Nephron (organoid): ENCODE measurements at regions not wholly inside any gene's neighbourhood (a gene's known extent, or its start where the extent isn't known, plus 50 kb on each side); places are given as distances from the start of the nearest gene placed in this dataset.

Source experiments
- H3K27ac Mint-ChIP-seq, 3 experiments: 2 replicates each; pipeline ENCODE4 v1.8.0; 2020; ENCODE audit warnings: mixed read lengths in 3 of 3, mild to moderate bottlenecking in 2 of 3, moderate library complexity in 1 of 3
- H3K27me3 Mint-ChIP-seq: 2 replicates; pipeline ENCODE4 v1.8.0; 2021; ENCODE audit warnings: low read depth, mild to moderate bottlenecking, moderate library complexity, mixed read lengths
- H3K36me3 Mint-ChIP-seq: 2 replicates; pipeline ENCODE4 v1.8.0; 2020; ENCODE audit warnings: low read depth, mixed read lengths
- H3K4me1 Mint-ChIP-seq: 2 replicates; pipeline ENCODE4 v1.8.0; 2020; ENCODE audit warnings: mixed read lengths
- H3K4me3 Mint-ChIP-seq, 3 experiments: 2 replicates each; pipeline ENCODE4 v1.8.0; 2020; ENCODE audit warnings: mild to moderate bottlenecking in 3 of 3, mixed read lengths in 3 of 3, moderate library complexity in 2 of 3
- H3K9me3 Mint-ChIP-seq: 2 replicates; pipeline ENCODE4 v1.8.0; 2020; ENCODE audit warnings: mixed read lengths
- CTCF ChIP-seq, 3 experiments: fragments of 200-600 bp; sonication (generic); IDR thresholded peaks; one replicate each; pipeline ENCODE4 v1.5.0; 2021; ENCODE audit warnings: antibody characterized with exemption in 3 of 3; ENCODE audit not compliant: unreplicated experiment in 3 of 3

- Mint-ChIP-seq H3K27ac (no peak overlapping the region), H3K4me1 (peaks cover 5% of the 10 kb centered on the region), H3K27me3 (peaks cover 27% of the 10 kb centered on the region), H3K4me3 (no peak overlapping the region), H3K36me3 (peaks cover 4% of the 10 kb centered on the region), H3K9me3 (no peaks in the 10 kb centered on the region)
- no peak for TF ChIP-seq CTCF (IDR thresholded peaks at IDR 0.05; ENCODE audit: unreplicated experiment in 3 of 3)
Measured at GRCh38 chr14:101622251-101623076, 61.2 kb downstream of the DIO3 start.

GRCh38 chr14:101623077-101623372 is 61.7 kb downstream of the DIO3 start:
- Mint-ChIP-seq H3K9me3 (no peaks in the 10 kb centered on the region), H3K36me3 (peaks cover 4% of the 10 kb centered on the region), H3K4me3 (no peak overlapping the region), H3K4me1 (peaks cover 5% of the 10 kb centered on the region), H3K27me3 (peaks cover 27% of the 10 kb centered on the region), H3K27ac (no peak overlapping the region)
- no peak for TF ChIP-seq CTCF (IDR thresholded peaks at IDR 0.05; ENCODE audit: unreplicated experiment in 3 of 3)

- no peak for TF ChIP-seq CTCF (IDR thresholded peaks at IDR 0.05; ENCODE audit: unreplicated experiment in 3 of 3)
- Mint-ChIP-seq H3K9me3 (no peaks in the 10 kb centered on the region), H3K4me3 (no peak overlapping the region), H3K36me3 (peaks cover 4% of the 10 kb centered on the region), H3K27ac (peak overlapping the region in 2 of 3 experiments; percentile 0 to 35), H3K4me1 (peaks cover 5% of the 10 kb centered on the region), H3K27me3 (peaks cover 22% of the 10 kb centered on the region)
Measured at GRCh38 chr14:101623685-101624444, 62.6 kb downstream of the DIO3 start.

GRCh38 chr14:101624536-101624935 is 63.2 kb downstream of the DIO3 start:
- peaks cover 4% of the 10 kb centered on the region for H3K36me3 Mint-ChIP-seq
- H3K27ac Mint-ChIP-seq, result peak overlapping the region in 2 of 3 experiments; percentile 0 to 35
- no peak for TF ChIP-seq CTCF (IDR thresholded peaks at IDR 0.05; ENCODE audit: unreplicated experiment in 3 of 3)
- peaks cover 5% of the 10 kb centered on the region for H3K4me1 Mint-ChIP-seq
- H3K27me3 Mint-ChIP-seq, result peaks cover 18% of the 10 kb centered on the region
- H3K4me3 Mint-ChIP-seq, result no peak overlapping the region
- no peaks in the 10 kb centered on the region for H3K9me3 Mint-ChIP-seq

- peaks cover 5% of the 10 kb centered on the region for H3K4me1 Mint-ChIP-seq
Measured at GRCh38 chr14:101625336-101626097, 64.2 kb downstream of the DIO3 start.

More at GRCh38 chr14:101625336-101626097, 64.2 kb downstream of the DIO3 start:
- H3K27ac Mint-ChIP-seq, result peak overlapping the region in 1 of 3 experiments; percentile 8
- no peak for TF ChIP-seq CTCF (IDR thresholded peaks at IDR 0.05; ENCODE audit: unreplicated experiment in 3 of 3)
- peaks cover 18% of the 10 kb centered on the region for H3K27me3 Mint-ChIP-seq
- H3K4me3 Mint-ChIP-seq, result no peak overlapping the region
- H3K9me3 Mint-ChIP-seq, result no peaks in the 10 kb centered on the region
- peaks cover 4% of the 10 kb centered on the region for H3K36me3 Mint-ChIP-seq
